Ishikawa (cell line): ENCODE measurements at regions not wholly inside any gene's neighbourhood (a gene's known extent, or its start where the extent isn't known, plus 50 kb on each side); places are given as distances from the start of the nearest gene placed in this dataset.

ENCODE experiments used
- MAX ChIP-seq: IDR thresholded peaks from 2 replicates; pipeline ENCODE4 v1.6.1; 2012
- NFIC ChIP-seq: IDR thresholded peaks from 2 replicates; pipeline ENCODE4 v1.6.1; 2012
- YY1 ChIP-seq: IDR thresholded peaks from 2 replicates; pipeline ENCODE4 v1.6.1; 2012; ENCODE audit warnings: low read depth

DNA sequence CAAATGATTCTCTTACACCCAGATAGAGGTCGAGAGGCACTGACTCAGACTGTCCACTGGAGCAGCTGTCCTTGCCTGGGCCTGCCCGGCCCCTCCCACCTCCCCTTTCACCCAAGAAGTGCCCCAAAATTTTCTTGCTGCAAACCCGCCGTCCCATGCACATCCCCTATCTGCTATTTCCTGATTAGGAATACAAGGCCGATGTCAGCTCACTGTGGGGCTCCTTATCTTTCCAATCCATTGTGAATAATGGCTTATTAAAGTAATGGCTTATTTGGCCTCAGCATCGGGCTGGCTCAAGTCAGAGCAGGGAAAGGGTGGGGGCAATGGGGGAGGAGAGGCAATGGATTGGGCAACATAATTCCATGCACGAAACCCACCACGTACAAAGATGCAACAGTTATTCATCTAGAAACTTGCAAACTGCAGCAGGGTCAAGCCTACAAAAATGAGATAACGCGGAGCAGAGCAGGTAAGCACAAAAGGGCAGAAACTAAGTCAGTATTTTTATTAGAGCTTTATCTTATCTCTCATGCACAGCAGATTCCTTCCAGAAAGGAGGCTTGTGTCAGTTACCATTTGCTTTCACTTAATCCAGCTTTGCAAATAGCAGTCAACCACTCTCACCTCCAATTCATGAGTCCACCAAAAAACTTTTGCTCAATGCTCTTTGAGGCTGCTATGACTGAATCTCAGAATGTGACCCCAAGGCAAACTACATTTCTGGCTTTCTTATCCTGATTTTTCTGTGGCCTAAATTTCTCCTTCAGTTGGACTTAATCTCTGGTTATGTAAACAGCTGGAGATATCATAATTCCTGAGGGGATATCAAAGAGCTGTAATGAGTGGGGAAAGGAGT is 138.2 kb upstream of the OSMR start:
- TF ChIP-seq YY1 (no peak), MAX (no peak), NFIC (no peak)
